PC-9 (cell line): ENCODE measurements at regions not wholly inside any gene's neighbourhood (a gene's known extent, or its start where the extent isn't known, plus 50 kb on each side); places are given as distances from the start of the nearest gene placed in this dataset.

Source experiments
- BruUV-seq: library from RNA; stranded (reverse); fragments of 400-500 nt; replicated peaks from 2 replicates; lab custom pipeline; 2021; lab: Mats Ljungman, UMichigan
- CTCF ChIA-PET: fragments of 300-600 bp; sonication (Branson Sonifier 250); formaldehyde crosslinking; loops from one replicate; lab custom pipeline; 2022; ENCODE audit warnings: antibody characterized with exemption; lab: Charles Lee
- POLR2A ChIA-PET: fragments of 300-600 bp; sonication (Branson Sonifier 250); formaldehyde crosslinking; loops from one replicate; lab custom pipeline; 2022; ENCODE audit warnings: antibody characterized with exemption; ENCODE audit not compliant: unreplicated experiment; lab: Charles Lee
- DNase-seq, 2 experiments: peaks; one replicate each; pipeline versions ENCODE4 v3.0.0 to v3.0.0-alpha.2; 2015 to 2022; ENCODE audit warnings: mixed read lengths in 1 of 2
- H2AFZ ChIP-seq: fragments of 200-600 bp; sonication (generic); 2 replicates; pipeline ENCODE4 v1.8.1; 2017; ENCODE audit warnings: antibody characterized with exemption
- H3F3A ChIP-seq: fragments of 200-600 bp; sonication (generic); 2 replicates; pipeline ENCODE4 v1.8.1; 2017; ENCODE audit warnings: antibody characterized with exemption, mild to moderate bottlenecking, low read depth; ENCODE audit not compliant: insufficient read depth
- H3K27ac ChIP-seq: fragments of 200-600 bp; sonication (generic); 2 replicates; pipeline ENCODE4 v1.6.1; 2016; ENCODE audit warnings: mixed run types
- H3K27me3 ChIP-seq: fragments of 200-600 bp; sonication (generic); 2 replicates; pipeline ENCODE4 v1.6.1; 2016; ENCODE audit warnings: low read depth, mixed run types; ENCODE audit not compliant: insufficient read depth
- H3K36me3 ChIP-seq: fragments of 200-600 bp; sonication (generic); 2 replicates; pipeline ENCODE4 v1.6.1; 2016; ENCODE audit warnings: low read depth, mixed run types
- H3K4me1 ChIP-seq: fragments of 200-600 bp; sonication (generic); replicated peaks from 2 replicates; pipeline ENCODE4 v1.6.1; 2016; ENCODE audit warnings: mixed run types; ENCODE audit not compliant: insufficient read depth
- H3K4me2 ChIP-seq: fragments of 200-600 bp; sonication (generic); 2 replicates; pipeline ENCODE4 v1.6.1; 2017; ENCODE audit warnings: mixed run types
- H3K4me3 ChIP-seq: fragments of 200-600 bp; sonication (generic); 2 replicates; pipeline ENCODE4 v1.6.1; 2016; ENCODE audit warnings: mixed run types
- H3K79me2 ChIP-seq: fragments of 200-600 bp; sonication (generic); 2 replicates; pipeline ENCODE4 v1.6.1; 2017; ENCODE audit warnings: low read depth, mixed run types
- H3K9me2 ChIP-seq: fragments of 200-600 bp; sonication (generic); 2 replicates; pipeline ENCODE4 v1.8.1; 2017; ENCODE audit warnings: mild to moderate bottlenecking; ENCODE audit not compliant: insufficient read depth
- H3K9me3 ChIP-seq: fragments of 200-600 bp; sonication (generic); 2 replicates; pipeline ENCODE4 v1.8.1; 2016; ENCODE audit warnings: low read depth; ENCODE audit not compliant: insufficient read depth
- H4K20me1 ChIP-seq: fragments of 200-600 bp; sonication (generic); 2 replicates; pipeline ENCODE4 v1.8.1; 2017; ENCODE audit not compliant: insufficient read depth
- EZH2 ChIP-seq: fragments of 200-600 bp; sonication (generic); IDR thresholded peaks from 2 replicates; pipeline ENCODE4 v1.8.0; 2017; ENCODE audit warnings: antibody characterized with exemption, low read depth
- intact Hi-C: fragments of 100-400 bp; cut with micrococcal nuclease; formaldehyde crosslinking; loops from one replicate; pipeline ENCODE4 v1.10.0; 2022; ENCODE audit not compliant: unreplicated experiment
- TF ChIP-seq, protein P1 (sequence below): fragments of 200-600 bp; sonication (generic); conservative IDR thresholded peaks from 2 replicates; pipeline ENCODE4 v1.6.1; 2017; ENCODE audit warnings: mixed run types, antibody characterized with exemption, mild to moderate bottlenecking, moderate library complexity

DNA sequence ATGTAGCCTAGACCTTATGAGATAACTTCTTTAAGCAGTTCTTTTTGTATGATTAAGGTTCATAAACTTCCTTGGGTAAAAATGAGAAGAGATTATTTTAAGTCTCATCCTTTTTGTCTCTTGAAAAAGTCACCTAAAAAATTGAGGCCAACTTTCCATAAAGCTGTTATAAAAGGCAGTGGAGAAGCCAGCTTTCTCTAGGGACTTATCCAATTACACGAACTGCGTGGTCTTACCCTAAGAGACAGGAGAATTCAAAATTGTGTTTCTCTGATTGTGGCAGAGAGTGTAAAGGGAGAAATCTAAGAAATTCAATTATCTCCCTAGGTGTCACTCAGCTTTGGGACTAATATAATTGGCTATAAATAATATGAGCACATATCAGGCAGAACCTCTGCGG lies 262.0 kb downstream of the SHOX2 start:
- no peaks in the 10 kb centered on the region for H3K36me3 ChIP-seq
- CTCF ChIA-PET: no interaction called here
- no peaks in the 10 kb centered on the region for H4K20me1 ChIP-seq
- H2AFZ ChIP-seq: no peak overlapping the region
- no peaks in the 10 kb centered on the region for H3K4me1 ChIP-seq
- 0 out of 2 replicates have a peak, but pooled peaks cover 4% of the 10 kb centered on the region for H3K9me2 ChIP-seq
- no peaks in the 10 kb centered on the region for H3K79me2 ChIP-seq
- no peak for TF ChIP-seq EZH2
- TF ChIP-seq, protein P1, sequence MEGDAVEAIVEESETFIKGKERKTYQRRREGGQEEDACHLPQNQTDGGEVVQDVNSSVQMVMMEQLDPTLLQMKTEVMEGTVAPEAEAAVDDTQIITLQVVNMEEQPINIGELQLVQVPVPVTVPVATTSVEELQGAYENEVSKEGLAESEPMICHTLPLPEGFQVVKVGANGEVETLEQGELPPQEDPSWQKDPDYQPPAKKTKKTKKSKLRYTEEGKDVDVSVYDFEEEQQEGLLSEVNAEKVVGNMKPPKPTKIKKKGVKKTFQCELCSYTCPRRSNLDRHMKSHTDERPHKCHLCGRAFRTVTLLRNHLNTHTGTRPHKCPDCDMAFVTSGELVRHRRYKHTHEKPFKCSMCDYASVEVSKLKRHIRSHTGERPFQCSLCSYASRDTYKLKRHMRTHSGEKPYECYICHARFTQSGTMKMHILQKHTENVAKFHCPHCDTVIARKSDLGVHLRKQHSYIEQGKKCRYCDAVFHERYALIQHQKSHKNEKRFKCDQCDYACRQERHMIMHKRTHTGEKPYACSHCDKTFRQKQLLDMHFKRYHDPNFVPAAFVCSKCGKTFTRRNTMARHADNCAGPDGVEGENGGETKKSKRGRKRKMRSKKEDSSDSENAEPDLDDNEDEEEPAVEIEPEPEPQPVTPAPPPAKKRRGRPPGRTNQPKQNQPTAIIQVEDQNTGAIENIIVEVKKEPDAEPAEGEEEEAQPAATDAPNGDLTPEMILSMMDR: no peak
- H3K9me3 ChIP-seq: no peaks in the 10 kb centered on the region; the same call in 1 of the 2 replicates
- intact Hi-C loops: no loop called here
- no peak overlapping the region for H3K4me2 ChIP-seq
- H3K4me3 ChIP-seq: no peak overlapping the region
- no peaks in the 10 kb centered on the region for H3F3A ChIP-seq
- no peak overlapping the region for H3K27ac ChIP-seq
- H3K27me3 ChIP-seq: no peaks in the 10 kb centered on the region
- POLR2A ChIA-PET: no interaction called here
- DNase-seq: no peak
- no TSS peak for BruUV-seq

DNA sequence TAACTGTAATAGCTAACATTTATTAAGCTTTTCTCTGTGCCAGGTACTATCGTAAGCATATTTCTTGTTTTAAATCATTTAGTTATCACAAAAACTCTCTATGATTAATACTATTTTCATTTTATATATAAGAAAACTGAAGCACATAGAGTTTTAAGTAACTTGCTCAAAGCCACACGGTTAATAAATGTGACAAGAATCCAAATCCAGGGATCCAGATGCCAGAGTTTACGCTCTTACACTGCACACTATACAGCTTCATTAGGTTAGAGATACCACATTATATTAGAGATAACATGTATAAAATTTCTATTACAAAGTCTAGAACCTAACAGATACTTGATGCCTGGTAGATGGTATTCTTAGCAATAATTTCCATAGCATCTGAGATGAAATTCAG lies 265.2 kb downstream of the SHOX2 start:
- Histone ChIP-seq H3F3A (no peaks in the 10 kb centered on the region), H3K27ac (no peak overlapping the region), H3K9me2 (0 out of 2 replicates have a peak, but pooled peaks cover 9% of the 10 kb centered on the region), H2AFZ (no peak overlapping the region), H3K4me1 (no peaks in the 10 kb centered on the region), H3K4me3 (no peak overlapping the region), H3K9me3 (no peaks in the 10 kb centered on the region), H3K27me3 (no peaks in the 10 kb centered on the region), H3K4me2 (no peak overlapping the region), H3K79me2 (no peaks in the 10 kb centered on the region), H3K36me3 (no peaks in the 10 kb centered on the region), H4K20me1 (no peaks in the 10 kb centered on the region)
- POLR2A ChIA-PET: no interaction called here
- CTCF ChIA-PET: no interaction called here
- DNase-seq: no peak
- no TSS peak for BruUV-seq
- intact Hi-C loops: no loop called here
- no peak for TF ChIP-seq EZH2
- TF ChIP-seq, protein P1: no peak

DNA sequence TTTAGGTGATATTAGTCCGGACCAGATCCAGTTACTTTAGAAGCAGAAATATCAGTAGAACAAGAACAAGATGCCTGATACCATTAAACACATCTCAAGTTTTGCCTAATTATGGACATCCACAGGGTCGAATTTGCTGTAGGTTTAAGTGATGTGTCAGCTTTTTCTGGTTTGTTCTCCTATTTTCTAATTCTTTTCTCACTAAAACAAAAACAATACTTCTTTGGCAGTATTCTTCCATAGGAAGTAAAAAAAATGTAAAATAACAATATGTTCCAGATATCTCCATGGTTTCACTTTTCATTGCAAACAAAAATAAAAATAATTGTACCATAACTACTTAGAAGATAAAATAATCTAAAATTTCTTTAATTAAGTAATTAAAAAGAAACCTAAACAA lies 265.7 kb downstream of the SHOX2 start:
- POLR2A ChIA-PET: no interaction called here
- 0 out of 2 replicates have a peak, but pooled peaks cover 8% of the 10 kb centered on the region for H3K9me2 ChIP-seq
- no peaks in the 10 kb centered on the region for H3K9me3 ChIP-seq
- H3K4me2 ChIP-seq: no peak overlapping the region
- H3K36me3 ChIP-seq: no peaks in the 10 kb centered on the region
- no TSS peak for BruUV-seq
- H2AFZ ChIP-seq: no peak overlapping the region
- intact Hi-C loops: no loop called here
- DNase-seq: no peak
- H3K4me1 ChIP-seq: no peaks in the 10 kb centered on the region
- no peaks in the 10 kb centered on the region for H3K27me3 ChIP-seq
- no peaks in the 10 kb centered on the region for H3F3A ChIP-seq
- CTCF ChIA-PET: no interaction called here
- TF ChIP-seq, protein P1: no peak
- TF ChIP-seq EZH2: no peak
- no peaks in the 10 kb centered on the region for H4K20me1 ChIP-seq
- no peak overlapping the region for H3K4me3 ChIP-seq
- no peak overlapping the region for H3K27ac ChIP-seq
- no peaks in the 10 kb centered on the region for H3K79me2 ChIP-seq
